SK-N-SH (cell line): ENCODE measurements at regions not wholly inside any gene's neighbourhood (a gene's known extent, or its start where the extent isn't known, plus 50 kb on each side); places are given as distances from the start of the nearest gene placed in this dataset.

Experiments
- EP300 ChIP-seq, 2 experiments: IDR thresholded peaks; 2 replicates each; pipeline versions ENCODE4 v1.4.0 to v1.6.1; 2012; ENCODE audit warnings: borderline replicate concordance in 1 of 2, low read depth in 1 of 2, low read length in 1 of 2
- GATA2 ChIP-seq: sonication (generic); formaldehyde crosslinking; IDR thresholded peaks from 2 replicates; pipeline ENCODE4 v1.5.0; 2020; ENCODE audit warnings: mild to moderate bottlenecking, missing genetic modification reagents
- TAF1 ChIP-seq: IDR thresholded peaks from 2 replicates; pipeline ENCODE4 v1.6.1; 2012; ENCODE audit warnings: low read depth, mild to moderate bottlenecking, low read length, moderate library complexity, borderline replicate concordance
- TEAD4 ChIP-seq: IDR thresholded peaks from 2 replicates; pipeline ENCODE4 v1.4.0; 2012; ENCODE audit warnings: mild to moderate bottlenecking, borderline replicate concordance; ENCODE audit not compliant: insufficient read depth
- YY1 ChIP-seq: IDR thresholded peaks from 2 replicates; pipeline ENCODE4 v1.4.0; 2012; ENCODE audit warnings: low read depth, mild to moderate bottlenecking
- TF ChIP-seq, protein P1 (sequence below): IDR thresholded peaks from 2 replicates; pipeline ENCODE4 v1.4.0; 2012; ENCODE audit warnings: low read depth, borderline replicate concordance
- TF ChIP-seq, protein P2 (sequence below): fragments of 200-600 bp; sonication (generic); IDR thresholded peaks from 2 replicates; pipeline ENCODE4 v1.6.1; 2017; ENCODE audit warnings: antibody characterized with exemption, mild to moderate bottlenecking, moderate library complexity

DNA sequence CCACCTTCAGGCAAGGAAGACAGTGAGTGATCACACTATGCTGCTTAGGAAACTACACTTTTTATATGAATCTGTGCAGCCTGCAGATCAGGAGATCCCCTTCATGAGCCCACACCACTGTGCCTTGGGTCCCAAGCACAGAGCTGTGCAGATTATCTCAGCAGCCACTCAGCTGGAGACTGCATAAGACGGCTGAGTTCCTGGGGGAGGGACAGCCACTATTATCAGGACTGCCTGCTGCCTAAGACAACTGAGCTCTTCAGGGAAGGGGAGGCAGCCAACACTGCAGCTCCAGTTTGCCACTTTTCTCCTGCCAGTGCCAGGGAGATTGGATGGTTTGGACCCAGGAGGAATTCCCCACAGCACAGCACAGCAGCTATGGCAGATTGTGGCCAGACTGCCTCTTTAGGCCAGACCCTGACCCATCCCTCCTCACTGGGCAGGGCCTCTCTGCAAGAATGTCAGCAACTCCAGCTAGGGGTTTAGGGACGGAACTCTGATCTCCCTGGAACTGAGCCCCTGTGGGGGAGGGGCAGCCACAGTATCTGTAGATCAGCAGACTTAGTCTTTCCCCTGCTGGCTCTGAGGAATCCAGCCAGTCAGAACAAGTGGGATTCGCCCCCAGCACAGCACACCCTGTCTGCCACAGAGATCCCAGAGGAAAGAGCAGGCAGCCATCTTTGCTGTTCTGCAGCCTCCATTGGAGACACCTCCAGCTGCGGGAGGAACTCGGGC lies 141.3 kb downstream of the KLHL28 start:
- TF ChIP-seq TAF1 (no peak), TEAD4 (no peak), GATA2 (CRISPR knock-in tag) (no peak), YY1 (no peak), EP300 (IDR thresholded peaks at IDR 0.05; ENCODE audit: borderline replicate concordance in 1 of 2, low read depth in 1 of 2, low read length in 1 of 2) (no peak)
- TF ChIP-seq, protein P1, sequence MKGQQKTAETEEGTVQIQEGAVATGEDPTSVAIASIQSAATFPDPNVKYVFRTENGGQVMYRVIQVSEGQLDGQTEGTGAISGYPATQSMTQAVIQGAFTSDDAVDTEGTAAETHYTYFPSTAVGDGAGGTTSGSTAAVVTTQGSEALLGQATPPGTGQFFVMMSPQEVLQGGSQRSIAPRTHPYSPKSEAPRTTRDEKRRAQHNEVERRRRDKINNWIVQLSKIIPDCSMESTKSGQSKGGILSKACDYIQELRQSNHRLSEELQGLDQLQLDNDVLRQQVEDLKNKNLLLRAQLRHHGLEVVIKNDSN: no peak
- TF ChIP-seq, protein P2, sequence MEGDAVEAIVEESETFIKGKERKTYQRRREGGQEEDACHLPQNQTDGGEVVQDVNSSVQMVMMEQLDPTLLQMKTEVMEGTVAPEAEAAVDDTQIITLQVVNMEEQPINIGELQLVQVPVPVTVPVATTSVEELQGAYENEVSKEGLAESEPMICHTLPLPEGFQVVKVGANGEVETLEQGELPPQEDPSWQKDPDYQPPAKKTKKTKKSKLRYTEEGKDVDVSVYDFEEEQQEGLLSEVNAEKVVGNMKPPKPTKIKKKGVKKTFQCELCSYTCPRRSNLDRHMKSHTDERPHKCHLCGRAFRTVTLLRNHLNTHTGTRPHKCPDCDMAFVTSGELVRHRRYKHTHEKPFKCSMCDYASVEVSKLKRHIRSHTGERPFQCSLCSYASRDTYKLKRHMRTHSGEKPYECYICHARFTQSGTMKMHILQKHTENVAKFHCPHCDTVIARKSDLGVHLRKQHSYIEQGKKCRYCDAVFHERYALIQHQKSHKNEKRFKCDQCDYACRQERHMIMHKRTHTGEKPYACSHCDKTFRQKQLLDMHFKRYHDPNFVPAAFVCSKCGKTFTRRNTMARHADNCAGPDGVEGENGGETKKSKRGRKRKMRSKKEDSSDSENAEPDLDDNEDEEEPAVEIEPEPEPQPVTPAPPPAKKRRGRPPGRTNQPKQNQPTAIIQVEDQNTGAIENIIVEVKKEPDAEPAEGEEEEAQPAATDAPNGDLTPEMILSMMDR: no peak
